ENCODE measurements at regions not wholly inside any gene's neighbourhood (a gene's known extent, or its start where the extent isn't known, plus 50 kb on each side); places are given as distances from the start of the nearest gene placed in this dataset.
"Not testable (repeated sequence)": the region's sequence is repeated elsewhere in the genome, so short reads cannot be mapped to it uniquely, and the experiment has no call there.

- no peak for DNase-seq
These were observed 163.9 kb upstream of the CDK1 start for GRCh38 chr10:60614363-60614762.

GRCh38 chr10:60613434-60613833 is 164.8 kb upstream of the CDK1 start:
- no peak for DNase-seq

- DNase-seq, result no peak
These were observed 167.0 kb upstream of the CDK1 start for GRCh38 chr10:60611291-60611747.

- DNase-seq, result no peak
These were observed 170.9 kb upstream of the CDK1 start for GRCh38 chr10:60607372-60607771.

GRCh38 chr10:60606343-60607080 is 171.8 kb upstream of the CDK1 start:
- no peak for DNase-seq

- no peak for DNase-seq
These were observed 172.8 kb upstream of the CDK1 start for GRCh38 chr10:60605476-60605875.

- DNase-seq, result no peak
These were observed 173.9 kb upstream of the CDK1 start for GRCh38 chr10:60604342-60604741.

GRCh38 chr10:60597513-60597912 is 180.8 kb upstream of the CDK1 start:
- no peak for DNase-seq

- no peak for DNase-seq
These were observed 182.4 kb upstream of the CDK1 start for GRCh38 chr10:60595852-60596251.

- no peak for DNase-seq
These were observed 183.7 kb upstream of the CDK1 start for GRCh38 chr10:60594476-60595051.

GRCh38 chr10:60591119-60591518 is 187.2 kb upstream of the CDK1 start:
- DNase-seq, result no peak

- DNase-seq, result no peak
These were observed 188.9 kb upstream of the CDK1 start for GRCh38 chr10:60589376-60589775.

GRCh38 chr10:60581782-60582181 is 192.1 kb upstream of the ANK3 start:
- not testable (repeated sequence) for DNase-seq

GRCh38 chr10:60578217-60578616 is 188.5 kb upstream of the ANK3 start:
- no peak for DNase-seq

GRCh38 chr10:60576130-60577069 is 186.7 kb upstream of the ANK3 start:
- DNase-seq, result no peak

GRCh38 chr10:60575105-60575504 is 185.4 kb upstream of the ANK3 start:
- DNase-seq, result no peak

GRCh38 chr10:60574388-60574787 is 184.7 kb upstream of the ANK3 start:
- no peak for DNase-seq

GRCh38 chr10:60573336-60573735 is 183.7 kb upstream of the ANK3 start:
- peak; percentile 33 for DNase-seq

GRCh38 chr10:60572511-60573194 is 183.0 kb upstream of the ANK3 start:
- DNase-seq, result peak; percentile 72

- no peak for DNase-seq
These were observed 181.2 kb upstream of the ANK3 start for GRCh38 chr10:60570896-60571295.

- no peak for DNase-seq
These were observed 180.7 kb upstream of the ANK3 start for GRCh38 chr10:60570272-60570865.

- DNase-seq, result no peak
These were observed 180.0 kb upstream of the ANK3 start for GRCh38 chr10:60569681-60570080.

GRCh38 chr10:60566096-60566495 is 176.4 kb upstream of the ANK3 start:
- DNase-seq, result no peak
